ENCODE measurements at regions not wholly inside any gene's neighbourhood (a gene's known extent, or its start where the extent isn't known, plus 50 kb on each side); places are given as distances from the start of the nearest gene placed in this dataset.

- no peak for TF ChIP-seq POLR2AphosphoS5 (IDR thresholded peaks at IDR 0.05; ENCODE audit: borderline replicate concordance, low read depth, low read length)
- TF ChIP-seq EZH2 (IDR thresholded peaks at IDR 0.05), result no peak
These were observed 215.0 kb downstream of the THBS2 start for GRCh38 chr6:169038691-169039090.
